HG02870 (cell line): ENCODE measurements at regions not wholly inside any gene's neighbourhood (a gene's known extent, or its start where the extent isn't known, plus 50 kb on each side); places are given as distances from the start of the nearest gene placed in this dataset.

Source experiments
- ATAC-seq: cut with Tn5 transposase; IDR thresholded peaks from one replicate; pipeline ENCODE4 v1.9.1; 2021; ENCODE audit warnings: mild to moderate bottlenecking, moderate library complexity; ENCODE audit not compliant: unreplicated experiment

GRCh38 chr3:157639756-157640426, 136.7 kb upstream of the VEPH1 start:
- ATAC-seq = no peak

- ATAC-seq = no peak
Observed at GRCh38 chr3:157637866-157638265, 134.7 kb upstream of the VEPH1 start.

GRCh38 chr3:157633241-157633640, 130.0 kb upstream of the VEPH1 start:
- ATAC-seq = no peak

- ATAC-seq = no peak
Observed at GRCh38 chr3:157632075-157632474, 128.9 kb upstream of the VEPH1 start.

GRCh38 chr3:157631478-157631877, 128.3 kb upstream of the VEPH1 start:
- no peak for ATAC-seq

DNA sequence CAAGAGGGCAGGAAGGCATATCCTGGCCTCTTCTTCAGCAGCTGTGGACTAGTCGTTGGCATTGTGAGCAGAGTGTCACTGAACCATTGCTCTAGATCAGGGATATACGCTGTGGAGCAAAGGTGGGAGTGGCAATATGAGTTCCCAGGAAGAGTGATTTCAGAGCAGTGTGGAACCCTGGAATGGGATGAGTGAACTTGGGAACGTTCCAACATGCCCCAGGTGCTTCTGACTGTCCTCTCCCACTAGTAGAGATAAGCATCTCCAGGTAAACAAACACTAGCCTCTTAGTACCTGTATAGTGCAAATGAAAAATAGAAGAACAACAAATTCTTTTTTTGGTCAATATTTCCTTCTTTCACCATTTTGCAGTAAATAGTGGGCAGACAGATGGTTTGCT, 123.6 kb upstream of the VEPH1 start:
- no peak for ATAC-seq

DNA sequence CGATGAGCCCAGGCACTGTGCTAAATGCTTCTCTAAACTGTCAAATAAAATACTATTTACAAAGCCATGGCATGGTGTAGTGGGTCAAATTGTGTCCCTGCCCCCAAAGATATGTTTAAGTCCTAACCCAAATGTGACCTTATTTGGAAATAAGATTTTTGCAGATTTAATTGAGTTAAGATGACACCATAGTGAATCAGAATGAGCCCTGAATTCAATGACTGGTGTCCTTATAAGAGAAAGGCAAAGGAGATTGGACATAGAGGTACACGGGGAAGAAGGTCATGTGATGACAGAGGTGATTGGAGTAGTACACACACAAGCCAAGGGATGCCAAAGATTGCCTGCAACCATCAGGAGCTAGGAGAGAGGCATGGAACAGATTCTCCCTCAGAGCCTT, 121.6 kb upstream of the VEPH1 start:
- no peak for ATAC-seq

DNA sequence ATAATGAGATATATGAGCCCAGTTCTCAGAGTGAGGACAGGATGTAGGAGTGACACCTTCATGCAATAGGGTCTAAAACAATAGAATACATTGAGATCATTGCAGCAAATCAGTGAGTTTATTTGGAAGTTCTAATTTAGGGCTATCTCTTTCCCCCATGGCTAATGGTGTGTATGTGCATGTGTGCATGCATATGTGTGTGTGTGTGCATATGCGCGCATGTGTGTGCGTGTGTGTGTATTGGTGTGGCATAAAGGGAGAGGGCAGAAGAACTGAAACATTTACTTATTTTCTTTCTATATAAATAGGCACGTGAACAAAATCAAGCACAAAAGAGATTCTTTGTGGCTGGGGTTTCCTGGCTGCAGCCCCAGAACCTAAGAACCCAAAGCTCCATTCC, 115.7 kb upstream of the VEPH1 start:
- no peak for ATAC-seq

DNA sequence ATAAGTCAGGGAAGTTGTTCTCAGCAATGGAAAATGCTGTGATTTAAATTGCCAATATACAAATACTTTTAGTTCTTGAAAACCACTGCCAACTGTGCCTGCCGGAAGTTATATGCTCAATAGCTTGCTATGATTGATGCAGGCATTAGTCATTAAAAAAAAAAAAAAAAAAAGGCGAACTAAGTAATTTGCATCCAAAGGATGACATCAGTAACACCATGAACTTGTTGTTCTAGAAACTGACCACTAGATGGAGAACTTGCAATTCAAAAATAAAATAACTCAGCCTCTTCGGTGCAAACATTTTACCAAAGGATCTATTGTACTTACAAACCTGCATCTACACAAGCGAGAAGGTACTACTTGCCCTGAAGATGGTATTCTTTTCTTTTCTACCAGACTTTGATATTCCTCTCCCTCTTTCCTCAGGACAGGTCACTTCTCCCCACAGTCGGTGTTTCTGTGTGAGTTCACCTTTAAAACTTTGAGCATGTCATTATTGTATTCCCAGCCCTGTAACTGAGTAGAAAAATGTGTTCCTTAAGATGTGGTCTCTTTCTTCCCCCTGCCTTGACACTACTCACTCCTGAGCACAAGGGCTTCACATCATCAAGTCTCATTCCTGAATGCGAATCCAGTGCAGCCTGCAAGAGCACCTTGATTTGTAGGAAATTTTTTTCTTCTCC, 115.0 kb upstream of the VEPH1 start:
- peak; percentile 73 for ATAC-seq

DNA sequence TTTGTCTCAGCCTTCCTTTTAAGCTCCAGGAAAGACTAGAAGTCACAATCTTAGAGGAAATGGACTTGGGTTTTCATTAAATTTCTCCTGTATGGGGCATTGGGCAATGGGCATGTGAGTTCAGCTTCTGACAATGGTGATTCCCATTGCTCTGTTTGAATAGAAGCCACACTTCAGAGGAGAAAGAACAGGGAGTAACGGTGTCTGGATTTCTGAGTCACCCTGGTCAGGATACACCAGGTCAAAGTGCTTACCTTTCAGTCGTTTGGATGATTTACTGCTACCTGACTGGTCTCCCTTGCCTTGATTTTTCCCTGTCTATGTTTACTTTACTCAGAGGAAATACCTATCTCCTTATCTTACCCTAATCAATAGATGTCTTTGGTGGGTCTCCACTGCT, 111.7 kb upstream of the VEPH1 start:
- no peak for ATAC-seq

DNA sequence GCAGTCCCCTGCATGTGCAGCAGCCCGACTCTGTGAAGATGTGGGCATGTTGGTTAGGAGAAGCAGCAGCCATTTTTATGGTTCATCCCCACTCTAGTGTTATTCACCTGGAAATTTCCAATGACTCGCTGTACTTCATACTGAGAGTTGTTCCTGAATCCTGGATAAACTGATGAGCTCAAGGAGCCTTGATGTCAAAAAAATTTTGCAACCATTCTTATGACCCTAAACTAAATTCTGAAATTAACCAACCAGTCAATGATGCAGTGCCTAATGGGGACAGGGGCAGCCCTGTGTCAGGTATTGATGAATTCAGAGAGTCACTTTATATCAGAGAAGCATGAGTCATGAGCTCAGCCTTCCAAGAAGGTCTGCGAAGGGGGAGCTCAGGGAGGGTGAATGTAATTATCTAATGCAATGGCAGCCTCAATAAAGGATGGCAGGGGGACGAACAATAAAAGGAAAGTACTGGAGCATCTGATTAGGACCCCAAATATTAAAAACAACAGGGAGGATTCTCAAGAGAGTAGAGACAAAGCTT, 108.4 kb upstream of the VEPH1 start:
- ATAC-seq = no peak

- no peak for ATAC-seq
Observed at GRCh38 chr3:157610876-157611535, 107.8 kb upstream of the VEPH1 start.

GRCh38 chr3:157607826-157608405, 104.7 kb upstream of the VEPH1 start:
- no peak for ATAC-seq

GRCh38 chr3:157606852-157607197, 103.6 kb upstream of the VEPH1 start:
- no peak for ATAC-seq

DNA sequence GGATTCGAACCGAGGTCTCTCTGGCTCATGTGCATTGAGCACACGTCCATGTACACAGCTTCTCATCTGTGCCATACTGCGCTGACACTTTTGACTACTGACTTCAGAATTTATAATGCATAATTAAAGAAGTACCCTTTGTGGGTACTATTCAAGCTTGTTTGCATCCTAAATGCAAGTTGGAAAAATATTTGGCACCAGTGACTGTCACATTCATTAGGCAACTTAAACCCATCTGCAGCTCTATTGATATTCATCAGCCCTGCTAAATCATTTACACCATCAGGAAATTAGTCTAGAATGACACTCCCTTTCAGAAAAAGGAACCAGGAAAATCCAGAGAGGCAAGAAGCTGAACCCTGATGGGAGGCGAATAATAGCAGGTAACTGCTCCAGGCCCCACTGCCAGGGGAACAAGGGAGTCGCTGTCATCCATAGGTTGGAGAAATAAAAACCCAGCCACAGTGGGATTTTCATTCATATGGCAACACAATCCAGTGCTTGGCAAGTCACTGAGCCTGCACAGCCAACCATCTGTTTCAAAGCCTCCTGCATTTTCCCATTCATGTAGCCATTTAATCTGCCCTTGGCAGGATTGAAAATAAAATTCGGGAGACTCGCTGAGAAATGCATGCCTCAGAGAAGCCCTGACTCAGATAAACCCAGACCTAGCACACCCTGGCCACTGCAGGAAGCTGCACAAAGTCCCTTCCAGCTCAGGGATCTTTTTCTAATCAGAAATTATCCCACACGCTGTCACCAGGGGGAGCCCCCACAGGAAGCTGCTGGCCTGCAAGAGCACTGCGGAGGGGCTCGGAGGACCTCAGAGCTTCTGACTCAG, 103.0 kb upstream of the VEPH1 start:
- ATAC-seq = peak; percentile 86

DNA sequence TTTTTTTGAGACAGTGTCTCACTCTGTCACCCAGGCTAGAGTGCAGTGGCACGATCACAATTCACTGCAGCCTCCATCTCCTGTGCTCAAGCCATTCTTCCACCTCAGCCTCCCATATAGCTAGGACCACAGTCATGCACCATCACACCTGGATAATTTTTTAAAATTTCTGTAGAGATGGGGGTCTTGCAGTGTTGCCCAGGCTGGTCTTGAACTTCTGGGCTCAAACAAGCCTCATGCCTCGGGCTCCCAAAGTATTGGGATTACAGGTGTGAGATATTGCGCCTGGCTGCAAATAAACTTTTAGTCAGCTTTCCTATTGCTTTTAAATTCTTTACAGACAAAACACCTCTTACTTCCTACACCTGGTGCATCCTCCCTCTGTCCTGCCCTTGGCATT, 102.1 kb upstream of the VEPH1 start:
- ATAC-seq = no peak

- ATAC-seq = no peak
Observed at GRCh38 chr3:157602424-157602823, 99.2 kb upstream of the VEPH1 start.

DNA sequence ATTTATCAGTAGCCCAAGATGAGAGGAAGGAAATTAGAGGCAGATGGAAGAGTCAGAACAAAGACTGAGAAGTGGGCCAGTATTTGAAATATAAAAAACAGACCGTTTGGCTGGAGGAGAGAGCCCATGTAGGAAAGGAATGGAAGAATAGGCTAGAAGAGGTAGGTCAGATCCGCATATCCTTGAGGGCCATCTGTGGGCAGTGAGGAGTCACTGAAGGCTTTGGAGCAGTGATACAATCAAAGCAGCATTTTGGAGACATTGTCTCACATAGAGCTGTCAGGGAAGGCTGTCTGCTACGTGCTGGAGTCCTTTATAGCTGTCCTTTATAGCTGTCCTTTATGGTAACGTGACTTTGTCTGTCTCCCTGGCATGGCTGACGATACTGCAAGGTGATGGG, 92.0 kb upstream of the VEPH1 start:
- ATAC-seq = no peak

DNA sequence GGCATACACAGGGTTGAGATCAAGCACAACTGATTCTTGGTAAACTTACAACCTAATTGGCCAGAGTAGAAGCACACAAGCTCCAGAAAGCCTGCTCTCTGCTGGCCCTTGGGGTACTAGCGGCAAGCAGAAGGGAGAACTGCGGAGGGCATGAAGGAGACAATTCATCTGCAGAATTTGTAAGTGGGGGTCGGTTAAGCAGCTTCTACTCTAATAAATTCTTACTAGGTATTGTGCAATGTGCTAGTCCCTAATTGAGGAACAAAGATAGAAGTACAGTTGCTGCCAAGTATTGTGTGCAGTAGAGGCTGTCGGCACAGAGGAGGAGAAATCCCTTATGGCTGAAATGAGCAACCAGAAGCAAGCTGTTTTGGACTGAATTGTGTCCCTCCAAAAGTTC, 91.2 kb upstream of the VEPH1 start:
- no peak for ATAC-seq

GRCh38 chr3:157592769-157593168, 89.6 kb upstream of the VEPH1 start:
- ATAC-seq = no peak

- ATAC-seq = no peak
Observed at GRCh38 chr3:157590273-157590672, 87.1 kb upstream of the VEPH1 start.
